SK-N-DZ (cell line): ENCODE measurements at regions not wholly inside any gene's neighbourhood (a gene's known extent, or its start where the extent isn't known, plus 50 kb on each side); places are given as distances from the start of the nearest gene placed in this dataset.
"Not testable (repeated sequence)": the region's sequence is repeated elsewhere in the genome, so short reads cannot be mapped to it uniquely, and the experiment has no call there.

Experiments used
- DNase-seq: peaks from one replicate; pipeline ENCODE4 v3.0.0-alpha.2; 2015; ENCODE audit warnings: low spot score

- no peak for DNase-seq
Measured at GRCh38 chr6:22095836-22096235, 201.0 kb downstream of the PRL start.

DNA sequence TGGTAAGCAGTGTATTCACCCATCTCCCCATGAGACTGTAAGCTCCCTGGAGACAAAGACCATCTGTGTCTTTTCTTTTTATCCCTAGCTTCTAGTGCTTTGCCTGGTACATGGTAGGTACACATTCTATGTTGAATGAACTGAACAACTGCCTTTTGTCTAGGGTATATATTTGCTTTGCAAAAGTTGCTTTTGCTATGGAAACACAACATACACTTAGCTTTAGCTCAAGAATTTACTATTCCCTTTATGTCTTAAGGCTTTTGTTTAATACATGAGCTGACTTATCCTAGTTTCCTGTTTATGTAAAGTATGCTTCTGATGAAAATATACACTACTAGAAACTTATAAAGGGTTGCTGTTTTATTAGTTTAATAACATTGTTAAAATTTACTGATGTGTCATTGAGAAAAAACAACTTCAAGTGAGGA lies 198.2 kb downstream of the PRL start:
- no peak for DNase-seq

DNA sequence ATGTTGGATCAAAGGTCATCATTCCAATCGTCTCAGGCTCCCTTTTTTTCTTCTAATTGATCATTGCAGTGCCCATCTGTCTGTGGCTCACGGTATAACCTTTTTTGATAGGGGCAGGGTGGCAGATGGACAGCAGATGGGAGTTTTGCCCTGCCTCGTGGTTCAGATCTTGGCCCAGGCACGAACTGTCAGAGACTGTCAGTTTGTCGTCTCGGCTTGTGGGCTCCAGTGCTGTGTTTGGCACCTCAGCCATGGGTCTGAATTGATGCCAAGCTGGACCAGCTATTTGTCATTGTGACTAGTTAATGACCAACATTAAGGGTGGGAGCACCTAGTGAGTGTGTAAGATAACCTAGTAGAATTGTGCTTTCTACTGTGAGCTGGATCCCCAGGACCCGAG lies 197.6 kb downstream of the PRL start:
- no peak for DNase-seq

- DNase-seq = no peak
Measured at GRCh38 chr6:22099923-22100322, 196.9 kb downstream of the PRL start.

DNA sequence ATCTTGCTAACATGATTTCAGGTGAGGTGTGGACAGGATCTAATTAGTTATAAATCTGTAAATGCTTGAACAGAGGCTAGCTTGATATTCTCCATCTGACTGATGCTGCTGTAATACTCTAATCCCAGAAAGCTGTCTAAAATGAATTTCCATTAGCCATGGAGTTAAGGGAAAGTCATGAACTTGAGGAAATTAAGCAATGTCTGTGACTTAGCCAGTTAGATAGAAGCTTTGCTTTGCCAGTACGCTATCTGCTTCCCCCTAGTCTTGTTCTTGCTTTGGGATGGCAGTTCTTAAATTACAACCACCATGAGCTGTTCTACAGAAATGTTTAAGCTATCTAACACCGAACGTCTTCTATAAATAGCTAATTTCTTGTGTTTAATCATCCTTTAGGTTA lies 195.7 kb downstream of the PRL start:
- DNase-seq = no peak

DNA sequence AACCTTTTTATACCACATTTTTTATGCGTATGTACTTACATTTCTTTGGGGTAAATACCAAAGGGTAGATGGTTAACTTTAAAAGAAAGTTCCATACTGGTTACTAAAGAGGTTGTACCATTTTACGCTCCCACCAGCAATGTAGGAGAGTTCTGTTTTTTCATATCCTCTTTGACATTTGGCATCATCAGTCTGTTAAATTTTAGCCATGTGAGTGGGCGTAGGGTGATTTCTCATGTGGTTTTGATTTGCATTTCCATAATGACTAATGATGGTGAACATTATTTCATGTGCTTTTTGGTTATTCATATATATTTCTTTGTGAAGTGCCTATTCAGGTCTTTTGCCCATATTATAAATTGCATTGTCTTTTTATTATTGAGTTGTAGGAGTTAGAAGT lies 194.2 kb downstream of the PRL start:
- DNase-seq = no peak

DNA sequence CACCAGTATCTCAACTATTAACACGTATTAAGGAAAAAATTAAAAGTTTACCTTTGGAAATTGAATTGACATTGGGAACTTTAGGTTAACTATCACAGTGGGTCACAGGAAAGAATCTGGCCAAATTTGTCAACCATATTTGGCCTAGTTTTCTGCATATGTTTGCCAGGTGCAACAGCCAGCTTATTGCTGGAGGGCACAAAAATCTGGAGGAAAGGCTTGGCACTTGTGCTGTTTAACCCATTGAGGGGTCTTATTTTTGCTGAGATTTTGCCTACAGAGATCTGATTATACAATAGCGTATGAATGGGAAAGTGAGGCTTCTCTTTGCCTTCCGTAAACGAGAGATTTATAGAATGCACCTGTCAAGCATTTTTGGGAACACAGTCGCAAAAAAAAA lies 190.4 kb downstream of the PRL start:
- DNase-seq = no peak

GRCh38 chr6:22106961-22107360 lies 189.9 kb downstream of the PRL start:
- DNase-seq = no peak

GRCh38 chr6:22108199-22108598 lies 188.6 kb downstream of the PRL start:
- DNase-seq = no peak

GRCh38 chr6:22110061-22110460 lies 186.8 kb downstream of the PRL start:
- DNase-seq = no peak

- no peak for DNase-seq
Measured at GRCh38 chr6:22112461-22112860, 184.4 kb downstream of the PRL start.

- DNase-seq = no peak
Measured at GRCh38 chr6:22113026-22113766, 183.6 kb downstream of the PRL start.

DNA sequence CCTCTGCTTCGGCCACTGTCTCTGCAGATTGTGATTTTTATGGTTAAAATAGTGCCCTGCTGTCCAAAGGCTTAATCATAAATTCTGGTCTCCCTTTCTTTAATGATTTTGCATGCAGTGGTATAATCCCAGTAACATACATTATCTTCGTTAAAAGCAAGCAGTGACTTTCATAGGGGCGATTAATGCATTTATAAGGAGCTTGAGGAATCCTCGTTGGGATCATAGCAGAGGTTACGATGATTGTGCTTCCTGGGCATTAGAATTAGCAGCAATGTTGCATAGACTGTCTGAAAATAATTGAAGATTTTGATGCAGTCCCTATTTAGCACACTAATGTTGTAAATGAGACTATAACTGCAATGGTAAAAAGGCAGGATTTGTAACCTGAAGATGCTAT lies 181.3 kb downstream of the PRL start:
- no peak for DNase-seq

DNA sequence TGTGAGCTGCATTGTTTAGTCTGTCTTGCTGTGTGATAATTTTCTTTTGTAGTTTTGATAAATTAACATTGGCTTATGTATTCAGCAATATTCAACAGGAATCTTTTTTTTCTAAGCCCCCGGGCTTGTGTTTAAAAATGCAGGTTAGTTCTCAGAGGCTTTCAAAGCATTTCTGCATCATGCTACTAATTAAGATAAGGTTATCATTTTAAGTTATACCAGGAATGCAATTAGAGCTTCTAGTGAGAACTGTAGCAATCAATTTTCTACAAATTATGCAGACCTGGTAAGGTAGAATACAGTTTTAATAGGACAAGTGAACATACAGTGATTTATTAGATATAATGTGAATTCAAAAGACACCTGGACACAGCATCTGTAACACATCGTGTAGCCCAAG lies 179.2 kb downstream of the PRL start:
- no peak for DNase-seq

DNA sequence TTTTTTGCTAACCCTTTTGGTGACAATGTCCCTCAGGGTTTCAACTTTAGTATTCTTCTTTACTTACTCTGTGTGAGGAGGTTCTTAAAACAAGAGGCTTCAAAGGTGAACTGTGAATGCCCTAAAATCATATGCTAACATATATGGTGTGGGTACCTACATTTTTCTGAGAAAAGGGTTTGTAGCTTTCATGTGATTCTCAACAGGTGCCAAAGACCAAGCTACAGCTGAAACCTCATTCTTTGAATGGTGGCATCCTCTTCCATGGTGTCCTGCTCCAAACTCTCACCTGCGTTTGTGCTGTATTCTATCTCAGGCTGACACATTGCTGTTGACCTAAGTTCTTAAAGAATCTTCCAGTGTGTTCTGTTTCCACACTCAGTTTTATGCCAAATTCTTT lies 177.3 kb downstream of the PRL start:
- no peak for DNase-seq

DNA sequence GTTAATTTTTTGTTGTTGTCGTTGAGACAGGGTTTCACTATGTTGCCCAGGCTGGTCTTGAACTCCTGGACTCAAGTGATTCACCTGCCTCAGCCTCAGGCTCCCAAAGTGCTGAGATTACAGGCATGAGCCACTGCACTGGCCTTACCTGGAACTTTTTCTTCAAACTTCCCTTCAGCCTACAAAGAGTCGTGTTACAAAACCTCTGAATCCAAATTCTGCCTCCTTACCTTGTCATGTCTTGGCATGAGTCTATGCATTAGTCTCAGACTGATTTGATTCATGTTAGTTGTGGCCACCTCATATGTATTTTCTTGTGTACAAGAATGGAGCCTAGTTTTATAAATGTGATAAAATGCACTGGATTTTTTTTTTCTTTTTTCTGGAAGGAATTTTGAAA lies 172.1 kb downstream of the PRL start:
- DNase-seq = no peak

- no peak for DNase-seq
Measured at GRCh38 chr6:22126910-22127309, 169.9 kb downstream of the PRL start.

GRCh38 chr6:22129751-22130150 lies 167.1 kb downstream of the PRL start:
- DNase-seq = no peak

GRCh38 chr6:22132656-22133055 lies 164.2 kb downstream of the PRL start:
- no peak for DNase-seq

DNA sequence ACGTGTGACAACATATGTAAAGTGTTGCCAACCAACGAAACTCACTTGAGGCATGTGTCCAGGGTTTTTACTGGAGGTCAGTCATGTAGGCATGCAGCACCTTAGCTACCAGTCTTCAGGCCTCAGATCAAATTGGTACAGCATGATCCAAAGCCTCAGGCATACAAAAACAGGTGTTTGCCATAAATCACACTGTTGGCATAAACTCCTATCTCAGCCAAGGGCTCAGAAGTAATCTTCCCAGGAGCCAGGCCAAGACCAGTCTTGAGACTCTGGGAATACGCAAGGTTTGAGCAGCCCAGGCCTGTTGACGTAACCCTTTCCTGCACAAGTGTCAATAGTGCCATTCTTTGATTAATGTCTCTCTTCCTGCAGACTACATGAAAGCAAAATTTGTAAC lies 163.5 kb downstream of the PRL start:
- no peak for DNase-seq

DNA sequence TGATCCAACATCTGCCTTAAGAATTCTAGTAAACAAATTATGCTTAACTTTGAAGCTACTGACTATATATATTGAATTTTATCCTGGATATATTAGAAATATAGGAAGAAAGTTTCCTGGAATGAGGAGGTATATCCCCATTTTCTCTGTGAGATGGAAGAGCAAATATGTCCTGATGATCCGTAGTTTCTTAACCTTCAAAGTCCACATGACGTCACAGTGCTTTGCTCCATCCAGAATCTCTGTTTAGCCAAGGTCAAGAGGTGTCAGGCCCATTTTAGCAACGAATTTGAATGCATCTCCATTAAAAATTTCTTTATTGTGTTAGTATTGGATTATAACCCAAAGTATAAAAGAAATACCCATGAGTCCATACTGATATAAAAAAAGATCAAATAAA lies 162.5 kb downstream of the PRL start:
- DNase-seq = no peak

DNA sequence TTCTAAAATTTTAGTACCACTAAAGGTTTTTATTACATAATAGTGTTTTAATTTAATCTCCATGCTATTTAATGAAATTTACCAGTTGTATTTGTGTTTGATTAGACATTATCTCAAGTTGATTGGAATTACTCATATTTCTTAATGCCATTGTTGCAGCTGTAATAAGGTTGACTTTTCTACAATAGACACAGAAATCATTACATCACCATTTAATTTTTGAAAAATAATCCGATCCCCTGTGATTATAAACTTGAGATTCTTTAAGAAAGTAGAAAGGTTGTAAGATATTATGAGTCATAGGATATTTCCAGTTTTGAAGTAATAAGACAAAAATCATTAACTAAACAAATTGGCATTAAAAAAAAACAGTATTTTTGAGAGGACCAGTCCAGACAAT lies 161.4 kb downstream of the PRL start:
- DNase-seq = no peak

DNA sequence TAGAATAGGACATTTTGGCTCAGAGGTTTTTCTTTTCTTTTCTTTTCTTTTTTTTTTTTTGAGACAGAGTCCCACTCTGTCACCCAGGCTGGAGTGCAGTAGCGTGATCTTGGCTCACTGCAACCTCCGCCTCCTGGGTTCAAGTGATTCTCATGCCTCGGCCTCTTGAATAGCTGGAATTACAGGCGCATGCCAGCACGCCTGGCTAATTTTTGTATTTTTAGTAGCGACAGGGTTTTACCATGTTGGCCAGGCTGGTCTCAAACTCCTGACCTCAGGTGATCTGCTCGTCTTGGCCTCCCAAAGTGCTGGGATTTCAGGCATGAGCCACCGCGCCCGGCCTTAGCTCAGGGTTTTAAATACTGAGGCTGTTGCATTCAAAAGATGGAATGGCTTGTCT lies 156.1 kb downstream of the PRL start:
- not testable (repeated sequence) for DNase-seq

GRCh38 chr6:22141241-22141745 lies 155.5 kb downstream of the PRL start:
- DNase-seq = no peak
